HG03159 (cell line): ENCODE measurements at regions not wholly inside any gene's neighbourhood (a gene's known extent, or its start where the extent isn't known, plus 50 kb on each side); places are given as distances from the start of the nearest gene placed in this dataset.

Experiments
- ATAC-seq: cut with Tn5 transposase; IDR thresholded peaks from one replicate; pipeline ENCODE4 v1.9.1; 2021; ENCODE audit warnings: mild to moderate bottlenecking, moderate library complexity; ENCODE audit not compliant: unreplicated experiment

DNA sequence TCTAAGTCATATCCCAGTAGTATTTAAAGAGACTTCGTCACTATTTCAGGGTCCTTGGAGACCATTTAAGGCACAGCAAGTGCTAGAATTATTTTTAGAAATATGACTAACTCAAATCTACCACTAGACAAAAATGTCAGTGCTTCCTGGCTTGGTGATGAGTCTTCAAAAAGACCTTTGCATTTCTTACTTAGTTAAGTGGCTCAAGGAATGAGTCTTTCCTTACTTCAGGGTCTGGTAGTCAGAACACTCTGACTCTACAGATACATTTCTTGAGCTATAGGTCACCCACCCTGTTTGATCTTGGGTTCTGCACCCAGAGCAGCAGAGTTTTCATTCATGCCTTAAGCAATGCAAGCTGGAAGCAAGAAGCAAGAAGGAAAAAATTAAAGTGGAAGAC is 191.0 kb upstream of the HTR2A start:
- ATAC-seq = no peak

DNA sequence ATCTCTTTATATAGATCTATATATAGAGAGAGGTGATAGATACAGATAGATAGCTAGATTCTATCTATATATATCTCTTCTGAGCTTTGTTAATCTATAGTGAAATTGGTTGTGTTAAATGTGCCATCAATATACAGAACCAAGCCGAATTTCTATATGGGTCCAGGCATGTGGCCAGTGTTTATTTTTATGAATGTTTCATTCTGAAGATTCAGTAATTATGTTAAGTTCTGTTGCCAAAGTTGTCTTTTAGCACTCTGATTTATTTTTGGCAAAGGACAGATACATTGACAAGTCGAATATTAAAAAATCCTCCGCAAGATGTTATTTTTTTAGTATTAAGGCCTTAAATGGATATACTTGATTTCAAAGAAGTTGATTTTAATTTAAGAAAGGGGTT is 190.4 kb upstream of the HTR2A start:
- ATAC-seq = no peak

DNA sequence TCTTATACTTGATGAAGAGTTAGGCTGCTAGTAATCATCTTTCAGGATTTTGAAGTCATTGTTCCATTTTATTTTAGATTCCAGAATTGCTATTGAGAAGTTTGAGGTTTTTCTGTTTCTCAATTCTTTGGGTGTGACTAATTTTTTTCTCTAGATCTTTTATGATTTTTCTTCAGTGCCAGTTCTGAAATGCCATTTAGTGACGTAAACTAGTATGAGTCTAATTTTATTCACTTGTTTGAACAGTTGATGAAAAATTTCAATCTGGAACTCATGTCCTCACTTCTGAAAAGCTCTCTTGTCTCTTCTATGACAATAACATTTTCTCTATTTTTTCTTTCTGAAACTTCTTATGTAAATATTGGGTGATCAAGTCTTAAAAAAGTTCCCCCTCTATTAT is 188.5 kb upstream of the HTR2A start:
- no peak for ATAC-seq

GRCh38 chr13:47081850-47082249 is 185.0 kb upstream of the HTR2A start:
- no peak for ATAC-seq

DNA sequence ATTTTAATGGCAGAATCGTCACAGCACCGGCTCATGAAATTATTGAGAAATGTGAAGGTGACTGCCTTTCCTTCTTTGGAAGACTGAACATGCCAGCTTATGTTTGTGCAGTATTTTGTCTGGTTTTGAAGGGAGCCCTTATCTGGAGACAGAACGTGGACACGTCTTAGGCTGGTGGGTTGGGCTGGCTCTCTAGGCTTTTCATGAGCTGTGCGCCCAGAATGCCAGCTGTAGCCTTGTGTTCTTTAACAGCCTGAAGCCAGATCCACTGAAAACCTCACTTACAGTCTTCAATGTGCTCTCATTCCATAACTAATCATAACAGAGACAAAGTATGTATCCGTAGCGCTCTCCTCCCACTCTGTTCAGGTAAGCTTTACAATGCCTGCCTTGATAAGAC is 184.4 kb upstream of the HTR2A start:
- ATAC-seq = no peak

DNA sequence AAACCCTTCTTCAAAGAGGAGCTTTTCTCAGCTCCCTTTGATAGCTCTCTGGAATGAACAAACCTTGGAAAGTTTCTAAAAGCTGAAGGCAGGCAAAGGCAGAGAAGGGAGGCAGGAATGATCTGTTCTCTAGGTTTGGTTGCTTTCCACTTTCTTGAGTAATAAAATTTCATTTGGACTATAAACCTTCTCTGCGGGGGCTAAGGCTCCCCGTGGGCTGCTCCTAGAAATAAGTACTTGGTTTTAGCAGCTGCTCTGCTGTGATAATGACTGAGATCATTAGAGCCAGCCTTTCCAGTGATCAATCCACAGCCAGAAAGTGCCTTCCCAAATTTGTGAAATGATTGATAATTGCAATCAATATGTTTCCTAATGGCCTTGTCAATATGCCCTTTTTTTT is 183.8 kb upstream of the HTR2A start:
- no peak for ATAC-seq

GRCh38 chr13:47076500-47076899 is 179.6 kb upstream of the HTR2A start:
- no peak for ATAC-seq

- no peak for ATAC-seq
Measured at GRCh38 chr13:47069133-47069532, 172.3 kb upstream of the HTR2A start.

DNA sequence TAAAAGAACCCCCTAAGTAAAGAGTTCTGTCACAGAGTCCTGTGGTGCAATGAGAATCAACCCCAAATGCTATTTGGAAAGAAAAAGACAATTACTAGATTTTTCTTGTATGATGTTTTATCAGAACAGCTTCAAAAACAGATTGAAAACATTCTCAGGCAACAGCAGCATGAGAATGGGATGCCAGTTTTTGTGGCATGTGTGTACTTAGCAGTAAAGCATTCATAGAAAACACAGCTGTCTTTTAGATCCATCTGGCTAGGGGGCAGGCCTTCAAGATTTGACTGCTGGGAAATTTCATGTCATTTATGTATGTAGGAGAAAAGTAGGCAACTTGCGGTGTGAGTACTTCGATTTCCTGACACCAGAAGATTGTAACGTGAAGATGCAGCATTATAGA is 170.5 kb upstream of the HTR2A start:
- ATAC-seq = no peak

GRCh38 chr13:47066226-47066625 is 169.4 kb upstream of the HTR2A start:
- ATAC-seq = no peak

- ATAC-seq = no peak
Measured at GRCh38 chr13:47064381-47064780, 167.5 kb upstream of the HTR2A start.

DNA sequence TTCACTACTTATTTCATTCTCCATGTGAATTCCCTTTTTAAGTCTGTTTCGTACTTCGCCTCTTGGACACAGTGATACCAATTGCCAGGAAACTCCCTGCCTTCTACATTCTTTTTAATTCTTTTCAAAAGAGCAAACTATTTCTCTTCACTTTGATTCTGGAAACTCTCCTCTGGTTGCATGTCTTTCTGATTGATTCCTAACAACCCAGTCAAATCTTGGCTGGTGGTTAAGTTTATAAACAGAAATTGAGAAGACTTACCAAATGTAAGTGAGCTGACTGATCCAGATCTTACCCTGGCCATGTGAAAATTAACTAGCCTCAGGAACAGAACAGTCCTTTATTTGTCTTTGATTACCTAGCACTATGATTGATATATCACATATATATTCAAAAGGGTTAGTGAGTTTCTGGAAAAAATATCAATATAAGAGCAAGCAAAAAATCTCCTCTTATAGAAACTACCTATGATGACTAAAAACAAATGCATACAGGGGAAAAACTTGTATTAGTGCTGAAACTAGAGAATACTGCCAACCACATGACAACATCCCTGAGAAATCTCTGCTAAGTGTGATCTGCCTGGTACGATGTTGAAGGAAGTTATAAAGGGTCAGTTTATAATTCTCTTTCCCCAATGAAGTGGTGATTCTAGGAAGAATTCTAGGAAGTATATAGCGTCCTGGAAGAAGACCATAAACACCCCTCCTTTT is 152.6 kb upstream of the HTR2A start:
- ATAC-seq = no peak

DNA sequence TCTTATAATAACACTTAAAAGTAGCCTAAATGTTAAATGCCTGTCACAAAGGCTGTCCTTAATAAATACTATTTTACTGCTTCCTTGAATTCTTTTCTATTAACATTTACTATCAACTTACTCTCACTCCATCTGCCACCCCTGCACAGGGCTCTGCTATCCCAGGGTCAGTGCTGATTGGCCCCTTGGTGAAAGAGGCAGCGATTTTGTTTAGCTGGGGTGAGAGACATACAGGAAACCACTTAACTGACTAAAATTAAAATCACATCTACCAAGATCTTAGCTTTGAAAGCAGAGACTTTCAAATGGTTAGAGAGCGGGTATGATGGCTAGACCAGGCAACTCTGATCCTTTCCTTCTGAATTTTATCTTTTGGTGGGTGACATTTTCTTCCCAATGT is 149.9 kb upstream of the HTR2A start:
- ATAC-seq = no peak

GRCh38 chr13:47044842-47045241 is 148.0 kb upstream of the HTR2A start:
- ATAC-seq = no peak

DNA sequence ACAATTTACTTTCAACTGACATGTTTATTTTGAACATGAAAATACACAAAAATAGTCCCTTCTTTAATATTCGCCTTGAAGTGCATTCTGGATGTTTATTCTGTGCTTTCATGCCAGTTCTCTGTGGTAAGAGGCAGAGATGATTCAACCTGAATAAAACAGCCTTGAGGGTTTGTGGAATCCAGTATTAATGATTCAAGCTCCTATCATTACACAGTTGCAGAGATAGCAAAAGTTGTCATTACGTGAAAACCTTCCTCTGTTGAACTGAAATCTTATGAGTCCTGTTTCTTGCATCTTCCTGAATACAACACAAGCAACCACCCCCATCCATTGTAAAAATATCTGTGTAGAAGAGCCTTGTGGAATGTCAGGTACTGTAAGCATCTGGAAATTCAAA is 142.3 kb upstream of the HTR2A start:
- ATAC-seq = no peak

DNA sequence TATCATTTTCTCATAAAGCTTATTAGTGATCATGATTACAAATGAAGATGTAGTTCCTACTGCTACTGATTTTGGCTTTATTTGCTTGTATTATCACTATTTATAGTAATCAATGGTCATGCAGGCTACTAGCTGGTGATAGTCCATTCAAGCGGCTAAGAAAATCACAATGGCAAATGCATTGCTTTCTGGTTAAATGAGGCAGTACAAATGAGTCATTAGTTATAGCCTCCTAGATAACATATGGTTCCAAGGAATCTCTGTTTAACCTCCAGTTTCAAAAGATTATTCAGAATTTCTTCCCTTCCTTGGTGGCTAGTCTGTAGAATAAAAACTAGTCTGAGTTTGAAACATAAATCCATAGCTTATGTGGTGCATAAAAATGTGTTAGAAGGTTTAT is 141.3 kb upstream of the HTR2A start:
- ATAC-seq = no peak

DNA sequence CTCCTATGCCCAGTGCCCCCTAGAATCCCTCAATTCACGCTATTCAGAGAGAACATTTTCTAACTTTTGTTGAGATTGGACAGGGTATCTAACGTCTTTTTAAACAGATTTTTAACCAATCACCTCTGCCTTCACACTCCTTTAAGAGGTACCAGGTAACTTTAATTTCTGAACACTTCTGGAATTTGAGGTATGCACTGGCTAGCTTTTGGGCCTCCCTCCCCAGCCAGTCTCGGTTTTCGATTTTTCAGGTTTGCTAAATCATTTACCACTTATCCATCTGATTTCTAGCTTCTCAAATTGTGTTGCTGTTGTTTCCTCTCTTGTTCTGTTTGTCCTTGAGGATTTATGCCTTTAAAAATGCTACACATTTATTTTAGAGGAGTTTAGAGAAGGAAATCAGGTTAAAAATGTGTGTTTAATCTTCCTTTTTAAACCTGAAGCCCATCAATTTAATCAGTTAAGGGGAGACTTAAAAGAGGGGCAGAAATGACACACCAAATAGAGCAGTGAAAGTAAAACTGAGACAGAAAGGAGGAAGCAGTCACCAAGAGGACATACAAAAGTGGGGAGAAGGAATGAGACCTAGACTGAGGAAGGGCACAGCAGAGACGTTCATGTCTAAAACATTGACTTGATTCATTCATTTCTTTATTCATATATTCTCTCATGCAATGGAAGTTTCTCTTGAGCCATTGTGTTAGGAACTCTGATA is 139.6 kb upstream of the HTR2A start:
- ATAC-seq = peak; percentile 100

GRCh38 chr13:47033216-47033615 is 136.4 kb upstream of the HTR2A start:
- no peak for ATAC-seq

DNA sequence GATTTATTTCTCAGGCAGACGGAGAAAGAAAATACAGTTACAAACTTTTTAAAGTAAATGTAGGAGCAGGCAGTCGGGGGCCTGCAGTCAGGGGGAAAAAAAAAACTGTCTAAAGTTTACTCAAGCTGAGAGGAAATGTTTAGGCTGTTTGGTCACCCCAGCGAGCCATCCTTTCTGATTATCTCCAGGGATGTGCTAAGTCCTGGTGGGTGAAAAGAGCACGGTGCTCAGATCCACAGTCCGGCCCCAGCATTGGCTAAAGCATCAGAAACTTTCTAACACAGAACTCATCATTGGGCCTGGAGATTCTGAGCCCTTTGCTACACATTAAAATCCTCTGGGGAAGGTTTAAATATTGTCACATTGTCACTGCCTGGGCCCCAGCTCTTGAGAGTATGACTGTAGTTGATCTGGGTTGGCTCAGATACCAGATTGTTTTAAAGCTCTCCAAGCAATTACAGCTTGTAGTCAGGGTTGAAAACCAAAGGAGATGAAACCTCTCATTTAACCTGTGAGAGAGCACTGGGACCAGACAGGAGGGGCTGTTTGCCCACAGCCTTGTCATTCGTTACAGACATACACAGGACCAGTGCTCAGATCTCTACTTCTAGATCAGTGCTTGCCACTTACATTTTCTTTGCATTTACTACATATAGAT is 131.1 kb upstream of the HTR2A start:
- no peak for ATAC-seq

- no peak for ATAC-seq
Measured at GRCh38 chr13:47025791-47026447, 129.1 kb upstream of the HTR2A start.

GRCh38 chr13:47019977-47020376 is 123.1 kb upstream of the HTR2A start:
- ATAC-seq = no peak

DNA sequence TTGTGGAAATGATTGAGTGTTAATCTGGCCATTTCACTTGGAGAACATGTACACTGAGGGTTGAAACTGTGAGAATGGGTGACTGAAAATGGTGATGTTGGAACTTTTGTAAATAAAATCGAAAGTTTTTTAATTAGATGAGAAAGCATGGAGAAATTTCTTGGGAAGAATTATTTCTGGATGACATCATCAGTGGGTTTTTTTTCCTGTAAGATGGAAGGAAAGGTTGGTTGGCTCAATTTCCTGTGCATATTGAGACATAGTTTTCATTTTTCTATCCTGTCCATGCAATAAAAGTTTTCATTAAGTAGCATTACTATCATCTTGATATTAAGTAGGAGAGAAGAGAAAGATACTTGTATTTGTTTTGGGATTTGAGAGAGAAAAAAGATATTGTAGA is 120.6 kb upstream of the HTR2A start:
- no peak for ATAC-seq
